ENCODE measurements at regions not wholly inside any gene's neighbourhood (a gene's known extent, or its start where the extent isn't known, plus 50 kb on each side); places are given as distances from the start of the nearest gene placed in this dataset.

- TF ChIP-seq RAD21 (IDR thresholded peaks at IDR 0.05; ENCODE audit: low read depth): no peak
- no peak for TF ChIP-seq TEAD4 (IDR thresholded peaks at IDR 0.05)
- TF ChIP-seq EP300 (IDR thresholded peaks at IDR 0.05; ENCODE audit: borderline replicate concordance): no peak
- no peak for TF ChIP-seq CREB1 (IDR thresholded peaks at IDR 0.05; ENCODE audit: low read depth)
- TF ChIP-seq ZBTB7A (IDR thresholded peaks at IDR 0.05; ENCODE audit: low read depth): no peak
- TF ChIP-seq TCF12 (IDR thresholded peaks at IDR 0.05; ENCODE audit: low read depth): no peak
- TF ChIP-seq TAF1 (IDR thresholded peaks at IDR 0.05; ENCODE audit: low read depth): no peak
- TF ChIP-seq FOXM1 (IDR thresholded peaks at IDR 0.05; ENCODE audit: borderline replicate concordance, low read depth): no peak
- no peak for TF ChIP-seq NFIC (IDR thresholded peaks at IDR 0.05)
- TF ChIP-seq, protein P1, sequence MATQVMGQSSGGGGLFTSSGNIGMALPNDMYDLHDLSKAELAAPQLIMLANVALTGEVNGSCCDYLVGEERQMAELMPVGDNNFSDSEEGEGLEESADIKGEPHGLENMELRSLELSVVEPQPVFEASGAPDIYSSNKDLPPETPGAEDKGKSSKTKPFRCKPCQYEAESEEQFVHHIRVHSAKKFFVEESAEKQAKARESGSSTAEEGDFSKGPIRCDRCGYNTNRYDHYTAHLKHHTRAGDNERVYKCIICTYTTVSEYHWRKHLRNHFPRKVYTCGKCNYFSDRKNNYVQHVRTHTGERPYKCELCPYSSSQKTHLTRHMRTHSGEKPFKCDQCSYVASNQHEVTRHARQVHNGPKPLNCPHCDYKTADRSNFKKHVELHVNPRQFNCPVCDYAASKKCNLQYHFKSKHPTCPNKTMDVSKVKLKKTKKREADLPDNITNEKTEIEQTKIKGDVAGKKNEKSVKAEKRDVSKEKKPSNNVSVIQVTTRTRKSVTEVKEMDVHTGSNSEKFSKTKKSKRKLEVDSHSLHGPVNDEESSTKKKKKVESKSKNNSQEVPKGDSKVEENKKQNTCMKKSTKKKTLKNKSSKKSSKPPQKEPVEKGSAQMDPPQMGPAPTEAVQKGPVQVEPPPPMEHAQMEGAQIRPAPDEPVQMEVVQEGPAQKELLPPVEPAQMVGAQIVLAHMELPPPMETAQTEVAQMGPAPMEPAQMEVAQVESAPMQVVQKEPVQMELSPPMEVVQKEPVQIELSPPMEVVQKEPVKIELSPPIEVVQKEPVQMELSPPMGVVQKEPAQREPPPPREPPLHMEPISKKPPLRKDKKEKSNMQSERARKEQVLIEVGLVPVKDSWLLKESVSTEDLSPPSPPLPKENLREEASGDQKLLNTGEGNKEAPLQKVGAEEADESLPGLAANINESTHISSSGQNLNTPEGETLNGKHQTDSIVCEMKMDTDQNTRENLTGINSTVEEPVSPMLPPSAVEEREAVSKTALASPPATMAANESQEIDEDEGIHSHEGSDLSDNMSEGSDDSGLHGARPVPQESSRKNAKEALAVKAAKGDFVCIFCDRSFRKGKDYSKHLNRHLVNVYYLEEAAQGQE (IDR thresholded peaks at IDR 0.05; ENCODE audit: low read depth): no peak
- no peak for TF ChIP-seq EGR1 (IDR thresholded peaks at IDR 0.05)
- TF ChIP-seq CEBPB (IDR thresholded peaks at IDR 0.05): no peak
- TF ChIP-seq YY1 (IDR thresholded peaks at IDR 0.05; ENCODE audit: low read depth): no peak
- TF ChIP-seq, protein P2, sequence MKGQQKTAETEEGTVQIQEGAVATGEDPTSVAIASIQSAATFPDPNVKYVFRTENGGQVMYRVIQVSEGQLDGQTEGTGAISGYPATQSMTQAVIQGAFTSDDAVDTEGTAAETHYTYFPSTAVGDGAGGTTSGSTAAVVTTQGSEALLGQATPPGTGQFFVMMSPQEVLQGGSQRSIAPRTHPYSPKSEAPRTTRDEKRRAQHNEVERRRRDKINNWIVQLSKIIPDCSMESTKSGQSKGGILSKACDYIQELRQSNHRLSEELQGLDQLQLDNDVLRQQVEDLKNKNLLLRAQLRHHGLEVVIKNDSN (IDR thresholded peaks at IDR 0.05): no peak
- no peak for TF ChIP-seq MAX (IDR thresholded peaks at IDR 0.05)
Measured at GRCh38 chr9:103225702-103226646, 230.8 kb downstream of the CYLC2 start.

GRCh38 chr9:103226647-103227013 is 231.5 kb downstream of the CYLC2 start:
- no peak for TF ChIP-seq RAD21 (IDR thresholded peaks at IDR 0.05; ENCODE audit: low read depth)
- TF ChIP-seq, protein P2 (IDR thresholded peaks at IDR 0.05): no peak
- no peak for TF ChIP-seq TAF1 (IDR thresholded peaks at IDR 0.05; ENCODE audit: low read depth)
- no peak for TF ChIP-seq TEAD4 (IDR thresholded peaks at IDR 0.05)
- no peak for TF ChIP-seq ZBTB7A (IDR thresholded peaks at IDR 0.05; ENCODE audit: low read depth)
- no peak for TF ChIP-seq EGR1 (IDR thresholded peaks at IDR 0.05)

DNA sequence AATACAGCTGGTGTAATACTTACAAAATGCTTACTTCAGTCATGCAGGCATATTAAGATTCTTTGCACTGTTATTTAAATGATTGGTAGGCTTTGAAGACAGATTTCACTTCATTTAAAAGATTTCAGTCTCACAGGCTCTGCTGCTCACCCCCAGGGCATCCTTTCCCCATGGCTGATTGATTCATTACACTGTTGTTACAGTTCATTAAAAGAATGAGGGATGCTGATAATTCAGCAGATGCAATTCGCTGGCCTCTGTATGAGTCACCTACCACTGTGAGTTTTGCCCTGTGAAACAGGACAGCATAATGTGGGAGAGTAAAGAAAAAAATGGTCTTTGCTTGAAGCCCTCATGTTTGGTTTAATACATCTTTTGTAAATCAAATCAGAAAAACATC is 246.9 kb downstream of the CYLC2 start:
- no peak for TF ChIP-seq CEBPB (IDR thresholded peaks at IDR 0.05)
- TF ChIP-seq RAD21 (IDR thresholded peaks at IDR 0.05; ENCODE audit: low read depth): no peak
- no peak for TF ChIP-seq TAF1 (IDR thresholded peaks at IDR 0.05; ENCODE audit: low read depth)
- TF ChIP-seq EGR1 (IDR thresholded peaks at IDR 0.05): no peak
- TF ChIP-seq MAX (IDR thresholded peaks at IDR 0.05): no peak
- no peak for TF ChIP-seq FOXM1 (IDR thresholded peaks at IDR 0.05; ENCODE audit: borderline replicate concordance, low read depth)
- TF ChIP-seq ZBTB7A (IDR thresholded peaks at IDR 0.05; ENCODE audit: low read depth): no peak

DNA sequence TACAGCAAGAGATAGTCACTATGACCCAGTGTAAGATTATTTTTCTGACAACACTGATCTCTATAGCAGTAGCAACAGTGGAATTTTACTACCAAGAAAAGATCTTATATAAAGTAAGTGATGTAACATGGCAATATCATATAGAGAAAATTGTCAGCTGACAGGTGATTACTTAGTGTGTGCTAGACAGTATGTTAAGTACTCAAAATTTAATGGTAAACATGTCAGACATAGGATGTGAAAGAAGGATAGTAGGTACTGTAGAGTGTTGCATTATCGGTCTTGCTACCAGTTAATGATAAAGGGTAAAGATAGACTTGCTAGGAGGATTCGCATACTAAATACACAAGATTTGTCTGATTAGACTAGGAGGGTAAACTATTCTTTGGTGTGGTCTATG is 247.4 kb downstream of the CYLC2 start:
- TF ChIP-seq EP300 (IDR thresholded peaks at IDR 0.05; ENCODE audit: borderline replicate concordance) (no peak), TEAD4 (IDR thresholded peaks at IDR 0.05) (no peak), CEBPB (IDR thresholded peaks at IDR 0.05) (no peak), ZBTB7A (IDR thresholded peaks at IDR 0.05; ENCODE audit: low read depth) (no peak), MAX (IDR thresholded peaks at IDR 0.05) (no peak), FOXM1 (IDR thresholded peaks at IDR 0.05; ENCODE audit: borderline replicate concordance, low read depth) (no peak), EGR1 (IDR thresholded peaks at IDR 0.05) (no peak), YY1 (IDR thresholded peaks at IDR 0.05; ENCODE audit: low read depth) (no peak), CREB1 (IDR thresholded peaks at IDR 0.05; ENCODE audit: low read depth) (no peak), NFIC (IDR thresholded peaks at IDR 0.05) (no peak), TCF12 (IDR thresholded peaks at IDR 0.05; ENCODE audit: low read depth) (no peak), TAF1 (IDR thresholded peaks at IDR 0.05; ENCODE audit: low read depth) (no peak), RAD21 (IDR thresholded peaks at IDR 0.05; ENCODE audit: low read depth) (no peak)
- TF ChIP-seq, protein P1 (IDR thresholded peaks at IDR 0.05; ENCODE audit: low read depth): no peak
- TF ChIP-seq, protein P2 (IDR thresholded peaks at IDR 0.05): no peak

DNA sequence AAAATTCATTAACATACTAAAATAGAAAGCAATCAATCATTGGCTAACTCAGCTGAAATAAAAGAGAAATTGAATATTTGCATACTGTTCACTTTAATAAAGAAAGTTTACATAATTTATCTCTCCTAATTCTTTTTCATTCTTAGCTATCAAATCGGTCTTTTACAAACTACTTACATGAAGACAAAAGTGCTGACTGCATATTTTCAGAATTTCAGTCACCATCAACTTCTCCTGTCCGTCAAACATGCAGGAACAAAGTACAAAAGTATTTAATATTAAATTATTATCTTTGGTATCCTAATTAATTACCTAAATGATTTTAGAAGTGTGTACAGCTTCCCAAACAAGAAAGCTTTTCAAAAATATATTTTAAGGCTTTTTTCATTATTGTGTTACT is 248.4 kb downstream of the CYLC2 start:
- TF ChIP-seq ZBTB7A (IDR thresholded peaks at IDR 0.05; ENCODE audit: low read depth) (no peak), EGR1 (IDR thresholded peaks at IDR 0.05) (no peak), EP300 (IDR thresholded peaks at IDR 0.05; ENCODE audit: borderline replicate concordance) (no peak), TCF12 (IDR thresholded peaks at IDR 0.05; ENCODE audit: low read depth) (no peak), RAD21 (IDR thresholded peaks at IDR 0.05; ENCODE audit: low read depth) (no peak), NFIC (IDR thresholded peaks at IDR 0.05) (no peak), TAF1 (IDR thresholded peaks at IDR 0.05; ENCODE audit: low read depth) (no peak), CREB1 (IDR thresholded peaks at IDR 0.05; ENCODE audit: low read depth) (no peak), CEBPB (IDR thresholded peaks at IDR 0.05) (no peak), MAX (IDR thresholded peaks at IDR 0.05) (no peak), FOXM1 (IDR thresholded peaks at IDR 0.05; ENCODE audit: borderline replicate concordance, low read depth) (no peak), TEAD4 (IDR thresholded peaks at IDR 0.05) (no peak), YY1 (IDR thresholded peaks at IDR 0.05; ENCODE audit: low read depth) (no peak)
- TF ChIP-seq, protein P2 (IDR thresholded peaks at IDR 0.05): no peak
- TF ChIP-seq, protein P1 (IDR thresholded peaks at IDR 0.05; ENCODE audit: low read depth): no peak
